CMK (cell line): ENCODE measurements at regions not wholly inside any gene's neighbourhood (a gene's known extent, or its start where the extent isn't known, plus 50 kb on each side); places are given as distances from the start of the nearest gene placed in this dataset.
"Not testable (repeated sequence)": the region's sequence is repeated elsewhere in the genome, so short reads cannot be mapped to it uniquely, and the experiment has no call there.

ENCODE experiments used
- DNase-seq: peaks from one replicate; pipeline ENCODE4 v3.0.0-alpha.2; 2010; ENCODE audit warnings: low read depth

DNA sequence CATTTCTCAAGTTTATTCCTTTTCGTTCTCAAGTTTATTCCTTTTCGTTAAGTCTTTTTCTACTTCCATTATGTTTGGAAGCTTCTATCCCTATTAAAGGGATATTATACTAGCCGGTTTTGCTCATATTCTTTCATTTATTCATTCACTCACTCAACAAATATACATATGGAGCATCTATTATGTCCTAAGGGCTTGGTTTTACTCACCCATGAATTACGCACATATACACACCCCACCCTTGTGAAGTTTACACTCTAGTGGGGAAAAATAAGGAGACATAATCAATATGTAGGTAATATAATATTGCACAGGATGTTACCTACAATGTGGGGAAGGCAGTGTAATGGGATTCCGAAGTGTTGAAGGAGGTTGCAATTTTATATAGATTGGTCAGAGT lies 90.5 kb downstream of the ACTL7B start:
- no peak for DNase-seq

DNA sequence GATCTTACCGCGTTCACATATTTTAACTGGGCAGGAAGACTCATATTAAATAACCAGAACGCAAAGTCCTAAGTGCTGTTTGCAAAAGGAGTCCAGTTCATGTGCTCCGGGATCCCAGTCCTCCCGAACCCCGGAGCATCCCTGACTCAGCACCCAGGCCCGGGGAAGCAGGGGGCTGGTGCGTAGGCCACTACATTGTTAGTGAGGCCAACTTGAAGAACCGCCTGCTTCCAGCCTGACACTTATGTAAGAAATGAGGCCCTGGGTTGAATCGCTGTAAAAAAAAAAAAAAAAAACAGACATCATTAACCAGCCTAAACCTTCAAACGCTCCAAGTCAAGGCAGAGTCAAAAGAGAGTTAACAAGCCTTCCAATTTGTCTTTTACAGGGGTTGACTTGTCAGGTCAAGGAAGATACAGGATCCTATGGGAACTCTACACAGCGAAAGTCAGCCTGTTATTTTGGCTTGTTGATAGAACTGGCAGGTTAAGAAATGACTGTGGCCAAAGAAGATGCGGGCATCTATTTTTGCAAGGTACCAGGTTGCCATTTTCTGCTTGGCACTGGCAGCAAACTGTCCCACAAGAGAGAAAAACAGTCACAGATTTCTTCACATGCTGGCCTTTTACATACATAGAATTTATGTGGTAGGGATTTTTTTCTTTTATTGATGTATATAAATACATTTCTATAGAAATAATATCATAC lies 93.3 kb downstream of the ACTL7B start:
- DNase-seq: no peak

DNA sequence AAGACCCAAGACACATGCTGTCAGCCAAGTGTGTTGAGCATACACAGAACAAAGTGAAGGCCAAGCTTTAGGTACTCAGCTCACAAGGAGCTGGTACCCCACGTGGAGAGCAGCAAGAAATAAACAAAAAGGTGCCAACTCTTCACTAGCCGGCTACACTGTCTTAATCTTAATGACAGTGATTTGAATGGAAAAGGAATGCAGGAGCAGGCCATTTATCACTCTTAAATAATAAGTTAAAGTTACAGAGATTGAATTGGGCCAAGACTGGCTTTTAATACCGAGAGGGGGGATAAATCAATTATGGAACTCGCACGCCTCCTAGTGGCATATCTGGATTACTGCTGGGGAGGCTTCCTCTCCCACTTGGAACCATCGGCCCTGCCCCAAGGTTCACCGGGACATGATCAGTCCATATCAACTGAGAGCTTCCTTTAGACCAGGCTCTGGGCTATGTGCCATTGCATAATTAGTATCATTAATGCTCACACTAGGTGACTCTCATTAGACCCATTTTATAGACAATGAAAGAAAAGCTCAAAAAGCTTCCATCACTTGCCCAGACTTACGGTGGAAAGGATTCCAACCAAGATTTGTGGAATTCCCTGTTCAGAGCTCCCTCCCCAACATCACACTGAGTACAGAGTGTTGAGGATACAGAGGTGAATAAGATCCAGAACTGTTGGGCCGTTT lies 94.0 kb downstream of the ACTL7B start:
- DNase-seq: no peak

- DNase-seq: no peak
Observed at GRCh38 chr9:108760841-108761240, 94.9 kb downstream of the ACTL7B start.

DNA sequence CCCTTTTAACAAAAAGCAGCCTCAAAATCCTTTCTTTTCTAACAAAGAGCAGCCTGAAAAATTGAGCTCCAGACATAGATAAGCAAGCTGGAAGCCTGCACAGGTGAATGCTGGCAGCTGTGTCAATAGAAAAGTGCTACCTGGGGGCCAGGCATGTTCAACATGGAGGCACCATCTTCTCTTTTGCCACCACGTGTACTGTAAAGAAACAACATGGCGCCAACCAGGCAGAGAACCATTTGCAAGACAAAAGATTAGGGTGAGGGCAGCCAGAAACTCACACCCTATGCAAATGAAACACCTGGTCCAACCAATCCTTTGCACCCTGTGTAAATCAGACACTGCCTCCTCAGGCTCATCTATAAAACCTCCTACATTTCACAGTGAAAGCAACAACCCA lies 96.0 kb downstream of the ACTL7B start:
- DNase-seq: no peak

DNA sequence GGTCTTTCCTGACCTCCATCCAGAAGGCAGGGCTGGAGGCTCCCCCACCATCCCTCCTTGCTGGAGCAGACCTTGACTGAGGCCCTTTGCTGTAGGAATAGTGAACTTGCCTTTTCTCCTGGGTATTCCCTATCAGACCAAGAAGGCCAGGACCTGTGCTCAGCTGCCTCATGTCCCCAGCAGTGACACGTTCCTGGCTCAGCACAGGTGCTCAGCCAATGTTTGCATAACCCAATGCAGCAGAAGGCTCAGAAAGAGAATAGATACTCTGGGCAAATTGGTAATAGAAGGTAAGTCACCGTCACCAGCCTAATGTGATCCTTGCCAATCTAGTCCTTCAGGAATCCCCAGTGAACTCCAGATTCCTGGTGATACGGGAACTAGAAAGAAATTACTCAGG lies 96.4 kb downstream of the ACTL7B start:
- DNase-seq: no peak

GRCh38 chr9:108756746-108757490 lies 98.9 kb downstream of the ACTL7B start:
- no peak for DNase-seq

GRCh38 chr9:108755979-108756378 lies 99.8 kb downstream of the ACTL7B start:
- DNase-seq: no peak

DNA sequence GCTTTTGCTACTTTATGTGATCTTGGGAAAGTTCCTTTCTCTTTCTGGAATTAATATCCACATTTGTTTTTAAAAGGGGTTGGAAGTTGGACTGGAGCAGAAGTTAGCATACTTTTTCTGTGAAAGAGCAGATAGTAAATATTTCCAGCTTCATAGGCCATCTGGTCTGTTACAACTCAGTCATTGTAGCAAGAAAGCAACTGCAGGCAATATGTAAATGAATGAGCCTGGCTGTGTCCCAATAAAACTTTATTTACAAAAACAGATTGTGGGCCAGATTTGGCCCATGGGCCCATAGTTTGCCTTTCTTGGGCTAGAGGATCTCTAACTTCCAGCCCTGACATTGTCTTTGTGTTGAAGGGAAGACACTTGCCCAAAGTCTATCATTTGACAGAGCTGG lies 104.4 kb downstream of the ACTL7B start:
- DNase-seq: no peak

- DNase-seq: no peak
Observed at GRCh38 chr9:108750661-108751215, 105.0 kb downstream of the ACTL7B start.

DNA sequence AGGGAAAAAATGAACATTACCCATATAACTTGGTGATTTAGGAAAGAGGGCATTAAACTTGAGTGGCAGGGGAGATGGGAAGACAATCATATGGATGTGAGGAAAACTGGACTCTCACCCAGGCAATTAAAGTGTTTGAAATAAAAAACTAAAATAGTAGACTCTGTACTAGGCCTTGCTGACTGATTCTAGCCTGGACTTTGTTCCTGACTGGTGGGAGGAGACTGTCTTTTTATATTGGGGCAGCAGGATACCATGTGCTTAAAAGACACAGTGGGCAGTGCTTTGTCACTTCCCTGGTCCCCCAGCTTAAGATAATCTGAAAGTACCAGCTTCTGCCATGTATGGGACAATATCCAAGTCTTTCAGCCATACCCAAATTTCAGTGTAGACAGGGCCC lies 107.0 kb downstream of the ACTL7B start:
- no peak for DNase-seq

GRCh38 chr9:108746864-108747263 lies 108.9 kb downstream of the ACTL7B start:
- no peak for DNase-seq

DNA sequence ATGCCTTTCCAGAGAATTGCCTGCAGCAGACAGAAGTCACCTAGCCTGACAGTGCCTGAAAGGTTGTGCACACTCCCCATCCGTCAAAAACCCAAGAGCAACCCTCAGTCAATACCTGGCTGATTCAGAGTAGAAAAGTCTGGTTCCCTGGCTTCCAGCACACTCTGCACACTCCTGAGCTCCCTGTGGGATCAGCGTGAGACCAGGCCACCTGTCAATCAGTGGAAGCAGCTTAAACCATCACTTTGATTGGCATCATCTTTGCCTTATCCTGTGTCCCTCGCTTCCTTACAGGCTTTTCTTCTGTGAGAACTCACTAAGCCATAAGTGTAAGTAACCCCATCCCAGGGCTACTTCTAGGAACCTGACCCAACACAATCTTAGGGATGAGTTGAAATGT lies 109.8 kb downstream of the ACTL7B start:
- DNase-seq: no peak

DNA sequence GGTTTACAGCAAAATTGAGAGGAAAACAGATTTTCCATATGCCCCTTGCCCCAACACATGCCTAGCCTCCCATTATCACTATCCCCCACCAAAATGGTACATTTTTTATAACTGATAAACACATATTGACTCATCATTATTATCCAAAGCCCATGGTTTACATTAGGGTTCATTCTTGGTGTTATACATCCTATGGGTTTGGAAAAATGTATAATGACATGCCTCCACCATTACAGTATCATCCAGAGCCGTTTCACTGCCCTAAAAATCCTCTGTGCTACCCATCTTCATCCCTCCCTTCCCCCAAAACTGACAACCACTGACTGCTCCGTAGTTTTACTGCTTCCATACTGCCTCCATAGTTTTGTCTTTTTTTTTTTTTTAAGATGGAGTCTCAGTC lies 111.1 kb downstream of the ACTL7B start:
- DNase-seq: no peak

DNA sequence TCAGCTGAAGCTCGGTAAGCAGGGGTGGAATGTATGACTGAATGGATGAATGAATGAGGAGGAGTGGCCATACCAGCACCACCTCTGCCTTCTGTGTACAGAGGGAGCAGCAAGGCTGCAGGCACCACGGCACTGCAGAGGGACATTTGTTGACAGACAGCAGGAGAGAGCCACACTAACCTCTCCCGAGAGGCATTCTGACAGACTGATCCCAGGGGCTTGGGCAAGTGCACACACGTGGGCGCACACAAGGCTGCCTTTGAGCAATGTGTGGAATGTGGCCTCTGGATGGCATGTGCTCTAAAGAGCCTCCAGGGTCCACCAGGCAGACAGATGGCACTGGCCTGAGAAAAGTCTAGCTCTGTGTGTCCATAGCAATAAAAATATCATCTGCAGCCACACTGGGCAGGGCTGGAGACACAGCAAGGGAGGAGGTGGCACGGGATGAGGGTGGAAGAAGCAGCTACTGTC lies 111.8 kb downstream of the ACTL7B start:
- no peak for DNase-seq

DNA sequence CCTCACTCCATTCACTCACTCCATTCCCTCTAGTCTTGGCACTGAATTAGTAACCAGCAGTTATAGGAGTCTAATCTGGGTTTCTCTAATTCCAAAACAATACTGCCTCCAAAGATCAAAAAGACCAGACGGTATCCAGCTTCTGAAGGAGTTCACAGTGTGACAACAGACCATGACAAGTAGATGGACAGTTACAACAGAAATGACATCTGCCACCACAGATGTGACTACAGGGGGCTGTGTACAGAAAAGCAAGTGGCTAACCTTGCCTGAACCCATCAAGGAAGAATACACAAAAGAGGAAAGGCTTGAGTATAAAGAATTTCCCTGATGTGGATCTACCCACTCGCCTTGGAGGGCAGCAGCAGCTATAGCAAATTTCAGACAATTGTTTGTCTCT lies 112.4 kb downstream of the ACTL7B start:
- DNase-seq: no peak

- DNase-seq: no peak
Observed at GRCh38 chr9:108742191-108742590, 113.6 kb downstream of the ACTL7B start.

DNA sequence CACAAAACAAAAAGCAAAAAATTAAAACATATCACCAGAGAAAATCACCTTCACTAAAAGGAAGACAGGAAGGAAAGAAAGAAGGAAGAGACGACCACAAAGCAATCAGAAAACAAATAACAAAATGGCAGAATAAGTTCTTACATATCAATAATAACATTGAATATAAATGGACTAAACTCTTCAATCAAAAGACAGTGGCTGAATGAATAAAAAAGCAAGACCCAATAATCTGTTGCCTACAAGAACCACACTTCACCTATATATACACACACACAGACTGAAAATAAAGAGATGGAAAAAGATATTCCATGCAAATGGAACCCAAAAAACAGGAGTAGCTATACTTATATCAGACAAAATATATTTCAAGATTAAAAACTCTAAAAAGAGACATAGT lies 124.5 kb downstream of the ACTL7B start:
- DNase-seq: not testable (repeated sequence)

DNA sequence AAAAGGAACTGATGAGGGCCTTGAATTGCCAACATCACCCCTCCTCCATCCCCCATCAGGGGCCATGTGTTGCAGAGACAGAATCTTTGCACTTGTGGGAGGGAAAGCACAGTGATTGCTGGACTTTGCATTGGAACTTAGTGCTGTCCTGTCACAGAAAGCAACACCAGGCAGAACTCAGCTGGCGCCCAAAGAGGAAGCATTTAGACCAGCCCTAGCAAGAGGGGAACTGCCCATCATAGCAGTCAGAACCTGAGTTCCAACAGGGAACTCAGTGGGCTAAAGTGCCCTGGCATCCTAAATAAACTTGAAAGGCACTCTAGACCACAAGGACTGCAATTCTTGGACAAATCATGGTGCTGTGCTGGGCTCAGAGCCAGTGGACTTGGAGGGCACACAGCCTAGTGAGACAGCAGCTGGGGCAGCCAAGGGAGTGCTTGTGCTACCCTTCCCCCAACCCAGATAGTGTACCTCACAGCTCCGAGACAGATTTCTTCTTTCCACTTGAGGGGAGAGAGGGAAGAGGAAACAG lies 128.1 kb downstream of the ACTL7B start:
- DNase-seq: no peak

GRCh38 chr9:108724652-108725051 lies 131.1 kb downstream of the ACTL7B start:
- no peak for DNase-seq

DNA sequence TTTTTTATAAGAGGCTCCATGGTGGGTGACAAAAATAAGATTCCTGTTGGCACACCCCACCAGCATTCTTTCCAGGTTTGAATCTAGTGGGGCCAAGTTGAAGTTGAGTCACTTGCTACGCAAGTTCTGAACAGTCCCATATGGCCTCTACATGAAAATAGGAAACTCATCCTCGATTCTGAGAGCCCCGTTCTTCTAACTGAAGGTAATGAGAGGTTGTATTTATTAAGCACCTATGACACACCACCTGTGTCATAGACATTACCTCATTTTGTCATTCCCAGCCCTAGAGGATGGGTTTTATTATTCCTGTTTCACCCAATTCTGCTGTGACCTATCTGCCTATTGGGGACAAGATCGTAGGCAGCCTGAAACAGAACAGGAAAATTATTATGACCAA lies 131.7 kb downstream of the ACTL7B start:
- DNase-seq: no peak

- DNase-seq: no peak
Observed at GRCh38 chr9:108722396-108722795, 133.4 kb downstream of the ACTL7B start.
